HG02870 (cell line): ENCODE measurements at regions not wholly inside any gene's neighbourhood (a gene's known extent, or its start where the extent isn't known, plus 50 kb on each side); places are given as distances from the start of the nearest gene placed in this dataset.

Experiments used
- ATAC-seq: cut with Tn5 transposase; IDR thresholded peaks from one replicate; pipeline ENCODE4 v1.9.1; 2021; ENCODE audit warnings: mild to moderate bottlenecking, moderate library complexity; ENCODE audit not compliant: unreplicated experiment

GRCh38 chr4:168028970-168029597 lies 63.3 kb upstream of the ANXA10 start:
- no peak for ATAC-seq

GRCh38 chr4:168037676-168038075 lies 54.7 kb upstream of the ANXA10 start:
- ATAC-seq: no peak

DNA sequence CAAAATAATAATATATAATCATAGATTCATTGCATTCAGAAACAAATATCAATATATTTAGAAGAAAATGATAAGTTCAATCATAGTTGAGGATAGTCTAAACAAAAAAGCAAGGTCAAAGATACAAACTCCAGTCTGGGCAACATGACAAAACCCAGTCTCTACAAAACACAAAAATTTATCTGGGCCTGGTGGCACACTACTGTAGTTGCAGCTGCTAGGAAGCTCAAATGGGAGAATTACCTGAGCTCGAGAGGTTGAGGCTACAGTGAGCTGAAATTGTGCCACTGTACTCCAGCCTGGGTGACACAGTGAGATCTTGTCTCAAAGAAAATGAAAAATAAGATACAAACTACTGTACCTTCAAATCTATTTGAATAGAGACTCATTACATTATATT lies 52.7 kb upstream of the ANXA10 start:
- ATAC-seq: no peak
